Large intestine (tissue), 3 donors: ENCODE measurements at regions not wholly inside any gene's neighbourhood (a gene's known extent, or its start where the extent isn't known, plus 50 kb on each side); places are given as distances from the start of the nearest gene placed in this dataset.
A peak's percentile ranks its signal among the peaks of the same experiment; 100 is the strongest.

Source experiments
- DNase-seq, 2 donors: peaks; one replicate each; pipeline versions ENCODE4 v3.0.0 to v3.0.0-alpha.2; 2013
- H3K27ac ChIP-seq: one replicate; pipeline ENCODE4 v1.5.1; 2013; ENCODE audit warnings: low read length
- H3K27me3 ChIP-seq: 2 replicates; pipeline ENCODE4 v1.6.1; 2013; ENCODE audit warnings: low read length; ENCODE audit not compliant: control insufficient read depth, insufficient read depth
- H3K36me3 ChIP-seq: 2 replicates; pipeline ENCODE4 v1.6.1; 2013; ENCODE audit warnings: low read length; ENCODE audit not compliant: control insufficient read depth, insufficient read depth
- H3K4me1 ChIP-seq: one replicate; pipeline ENCODE4 v1.6.1; 2013; ENCODE audit warnings: low read length; ENCODE audit not compliant: control insufficient read depth, insufficient read depth
- H3K4me3 ChIP-seq: one replicate; pipeline ENCODE4 v1.5.1; 2013; ENCODE audit warnings: low read length
- H3K9me3 ChIP-seq: one replicate; pipeline ENCODE4 v1.6.1; 2013; ENCODE audit warnings: mild to moderate bottlenecking, low read depth, low read length, moderate library complexity; ENCODE audit not compliant: control insufficient read depth
- WGBS: methylation state at CpG from one replicate; pipeline ENCODE4 v1.1.5; 2013; ENCODE audit warnings: low lambda C conversion rate; ENCODE audit not compliant: insufficient coverage; 5-methylcytosine and 5-hydroxymethylcytosine counted together

GRCh38 chr9:81513059-81513458 is 176.3 kb downstream of the TLE1 start:
- Histone ChIP-seq H3K27me3 (no peaks in the 10 kb centered on the region), H3K4me3 (no peak overlapping the region), H3K4me1 (no peaks in the 10 kb centered on the region), H3K36me3 (no peaks in the 10 kb centered on the region), H3K27ac (no peak overlapping the region), H3K9me3 (no peaks in the 10 kb centered on the region)
- 33% methylated on average over 1 of the region's 2 CpGs for WGBS
- DNase-seq, result no peak

- Histone ChIP-seq H3K27ac (no peak overlapping the region), H3K27me3 (no peaks in the 10 kb centered on the region), H3K4me1 (no peaks in the 10 kb centered on the region), H3K4me3 (no peak overlapping the region), H3K9me3 (peaks cover under 1% of the 10 kb centered on the region), H3K36me3 (no peaks in the 10 kb centered on the region)
- WGBS, result 80% methylated on average over 1 of the region's 1 CpG
- DNase-seq, result no peak
Observed at GRCh38 chr9:81512641-81513040, 176.7 kb downstream of the TLE1 start.

- DNase-seq, result no peak
- Histone ChIP-seq H3K36me3 (no peaks in the 10 kb centered on the region), H3K9me3 (peaks cover 7% of the 10 kb centered on the region), H3K27me3 (no peaks in the 10 kb centered on the region), H3K4me1 (no peaks in the 10 kb centered on the region), H3K27ac (no peak overlapping the region), H3K4me3 (no peak overlapping the region)
- WGBS, result no CpG with 5 or more reads among the region's 12 CpGs
Observed at GRCh38 chr9:81508476-81508875, 180.9 kb downstream of the TLE1 start.

DNA sequence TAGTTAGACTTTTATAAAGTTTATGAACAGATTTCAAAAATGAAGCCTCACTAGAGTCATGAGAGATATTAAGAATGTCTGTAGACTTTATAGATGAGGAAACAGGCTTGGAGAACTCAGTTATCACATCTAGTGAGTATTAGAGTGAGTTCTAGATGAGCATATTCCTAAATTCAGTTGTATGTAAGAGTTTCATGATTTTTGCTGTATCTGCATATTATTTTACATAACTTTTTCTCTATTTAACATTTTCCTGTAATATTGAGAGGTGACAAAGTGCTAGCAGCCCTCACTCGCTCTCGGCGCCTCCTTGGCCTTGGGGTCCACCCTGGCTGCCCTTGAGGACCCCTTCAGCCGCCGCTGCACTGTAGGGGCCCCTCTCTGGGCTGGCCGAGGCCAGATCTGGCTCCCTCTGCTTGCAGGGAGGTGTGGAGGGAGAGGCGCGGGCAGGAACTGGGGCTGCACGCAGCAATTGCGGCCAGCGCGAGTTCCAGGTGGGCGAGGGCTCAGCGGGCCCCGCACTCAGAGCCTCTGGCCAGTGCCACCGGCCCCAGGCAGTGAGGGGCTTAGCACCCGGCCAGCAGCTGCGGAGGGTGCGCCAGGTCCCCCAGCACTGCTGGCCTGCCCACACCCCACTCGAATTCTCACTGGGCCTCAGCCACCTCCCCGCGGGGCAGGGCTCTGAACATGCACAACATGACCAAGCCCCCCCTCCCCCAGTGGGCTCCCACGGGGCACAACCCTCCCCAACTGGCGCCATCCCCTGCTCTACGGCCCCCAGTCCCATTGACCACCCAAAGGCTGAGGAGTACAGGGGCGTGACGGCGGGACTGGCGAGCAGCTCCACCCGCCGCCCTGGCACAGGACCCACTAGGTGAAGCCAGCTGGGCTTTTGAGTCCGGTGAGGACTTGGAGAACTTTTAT is 182.1 kb downstream of the TLE1 start:
- DNase-seq, result no peak
- Histone ChIP-seq H3K4me3 (no peak overlapping the region), H3K4me1 (no peaks in the 10 kb centered on the region), H3K27me3 (no peaks in the 10 kb centered on the region), H3K36me3 (no peaks in the 10 kb centered on the region), H3K27ac (no peak overlapping the region), H3K9me3 (peaks cover 7% of the 10 kb centered on the region)
- no CpG with 5 or more reads among the region's 32 CpGs for WGBS

- no peaks in the 10 kb centered on the region for H3K9me3 ChIP-seq
- no peaks in the 10 kb centered on the region for H3K4me1 ChIP-seq
- H3K4me3 ChIP-seq, result no peak overlapping the region
- WGBS, result no CpG with 5 or more reads among the region's 2 CpGs
- H3K27me3 ChIP-seq, result no peaks in the 10 kb centered on the region
- H3K36me3 ChIP-seq, result no peaks in the 10 kb centered on the region
- no peak for DNase-seq
- no peak overlapping the region for H3K27ac ChIP-seq
Observed at GRCh38 chr9:81499594-81499993, 189.8 kb downstream of the TLE1 start.

- peak in 1 of 2 donors; percentile 9 for DNase-seq
- no peaks in the 10 kb centered on the region for H3K9me3 ChIP-seq
- H3K27ac ChIP-seq, result no peak overlapping the region
- H3K4me3 ChIP-seq, result no peak overlapping the region
- 100% methylated on average over 1 of the region's 6 CpGs for WGBS
- H3K36me3 ChIP-seq, result no peaks in the 10 kb centered on the region
- H3K27me3 ChIP-seq, result no peaks in the 10 kb centered on the region
- no peaks in the 10 kb centered on the region for H3K4me1 ChIP-seq
Observed at GRCh38 chr9:81499021-81499454, 190.3 kb downstream of the TLE1 start.

- H3K27me3 ChIP-seq, result no peaks in the 10 kb centered on the region
- H3K9me3 ChIP-seq, result no peaks in the 10 kb centered on the region
- 82% methylated on average over 2 of the region's 5 CpGs for WGBS
- no peaks in the 10 kb centered on the region for H3K36me3 ChIP-seq
- DNase-seq, result no peak
- H3K4me1 ChIP-seq, result no peaks in the 10 kb centered on the region
- no peak overlapping the region for H3K27ac ChIP-seq
- no peak overlapping the region for H3K4me3 ChIP-seq
Observed at GRCh38 chr9:81498576-81498975, 190.8 kb downstream of the TLE1 start.

- Histone ChIP-seq H3K36me3 (no peaks in the 10 kb centered on the region), H3K4me3 (no peak overlapping the region), H3K4me1 (no peaks in the 10 kb centered on the region), H3K27ac (no peak overlapping the region), H3K9me3 (no peaks in the 10 kb centered on the region), H3K27me3 (no peaks in the 10 kb centered on the region)
- DNase-seq, result no peak
- WGBS, result no CpG with 5 or more reads among the region's 1 CpG
Observed at GRCh38 chr9:81497091-81497490, 192.3 kb downstream of the TLE1 start.

DNA sequence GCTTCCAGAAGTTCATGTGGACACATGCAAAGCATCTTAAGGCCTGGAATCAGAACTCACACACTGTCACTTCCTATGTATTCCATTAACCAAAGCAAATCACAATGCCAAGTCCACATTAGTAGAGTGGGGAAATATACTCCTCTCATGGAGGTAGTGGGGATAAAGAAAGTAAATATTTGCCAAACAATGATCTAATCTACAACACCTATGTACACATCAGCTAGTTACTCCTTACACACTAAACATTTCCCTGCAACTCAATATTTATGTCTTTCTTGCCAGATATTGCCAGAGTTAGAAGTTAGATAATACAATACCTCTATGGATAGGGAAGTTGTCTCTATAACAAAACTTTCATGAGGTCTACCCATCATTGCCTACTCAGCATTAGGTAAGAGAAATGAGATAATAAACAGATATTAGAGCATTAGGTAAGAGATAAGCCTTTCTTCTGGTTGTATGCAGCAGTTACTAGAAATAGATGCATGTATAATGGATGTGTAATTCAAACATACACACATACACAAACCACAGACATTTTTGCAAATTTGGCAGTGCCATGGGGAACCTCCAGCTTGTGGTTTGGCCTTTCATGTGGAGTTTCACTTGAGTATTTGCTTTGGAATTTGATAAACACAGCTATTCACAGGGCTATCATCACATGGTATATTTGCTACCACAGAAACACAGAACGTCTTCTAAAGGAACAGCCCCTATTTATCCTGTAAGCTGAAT is 196.5 kb downstream of the TLE1 start:
- no CpG with 5 or more reads among the region's 1 CpG for WGBS
- H3K27me3 ChIP-seq, result no peaks in the 10 kb centered on the region
- no peaks in the 10 kb centered on the region for H3K4me1 ChIP-seq
- no peak overlapping the region for H3K27ac ChIP-seq
- H3K4me3 ChIP-seq, result no peak overlapping the region
- no peak for DNase-seq
- H3K36me3 ChIP-seq, result no peaks in the 10 kb centered on the region
- no peaks in the 10 kb centered on the region for H3K9me3 ChIP-seq

- DNase-seq, result no peak
Observed at GRCh38 chr9:81490605-81491331, 198.6 kb downstream of the TLE1 start.

More at GRCh38 chr9:81490605-81491331, 198.6 kb downstream of the TLE1 start:
- H3K9me3 ChIP-seq, result no peaks in the 10 kb centered on the region
- H3K4me3 ChIP-seq, result no peak overlapping the region
- H3K4me1 ChIP-seq, result no peaks in the 10 kb centered on the region
- 83% methylated on average over 1 of the region's 5 CpGs for WGBS
- no peaks in the 10 kb centered on the region for H3K27me3 ChIP-seq
- no peaks in the 10 kb centered on the region for H3K36me3 ChIP-seq
- H3K27ac ChIP-seq, result no peak overlapping the region
